ENCODE measurements at regions not wholly inside any gene's neighbourhood (a gene's known extent, or its start where the extent isn't known, plus 50 kb on each side); places are given as distances from the start of the nearest gene placed in this dataset.
"Not testable (repeated sequence)": the region's sequence is repeated elsewhere in the genome, so short reads cannot be mapped to it uniquely, and the experiment has no call there.

- H3K4me1 ChIP-seq (ENCODE audit: control insufficient read depth, insufficient read depth, low read length, poor library complexity, severe bottlenecking): no peaks in the 10 kb centered on the region
- H3K27ac ChIP-seq (ENCODE audit: insufficient read depth, low read length, poor library complexity, severe bottlenecking): no peak overlapping the region
- no peak overlapping the region for H3K4me3 ChIP-seq (ENCODE audit: insufficient read depth, low read depth, low read length, poor library complexity, severe bottlenecking)
- no peak for DNase-seq
- H3K9me3 ChIP-seq (ENCODE audit: control insufficient read depth, low read length): no peaks in the 10 kb centered on the region
- no peaks in the 10 kb centered on the region for H3K27me3 ChIP-seq (replicated peaks; ENCODE audit: control insufficient read depth, insufficient read depth, low read length, poor library complexity, severe bottlenecking)
- H3K36me3 ChIP-seq (ENCODE audit: control insufficient read depth, insufficient read depth, low read length): no peaks in the 10 kb centered on the region
Observed at GRCh38 chr2:14988600-14988999, 356.1 kb downstream of the LRATD1 start.

DNA sequence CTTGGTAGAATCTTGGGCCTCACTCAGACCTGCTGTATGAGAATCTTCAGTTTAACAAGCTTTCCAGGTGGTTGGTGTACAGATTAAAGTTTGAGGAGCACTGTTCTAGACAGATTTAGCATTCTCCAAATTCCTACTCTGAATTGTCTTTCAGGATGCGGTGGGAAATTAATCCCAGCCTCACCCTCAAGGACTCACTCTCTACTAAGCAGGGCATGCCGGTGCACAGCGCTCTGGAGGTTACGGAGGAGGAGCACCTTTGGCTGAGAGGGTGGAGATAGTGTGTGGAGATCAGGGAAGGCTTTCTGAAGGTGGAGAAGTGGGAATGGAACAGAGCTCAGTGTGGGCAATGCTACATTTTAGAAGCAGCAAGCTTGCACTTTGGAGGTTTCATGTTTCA, 359.2 kb downstream of the LRATD1 start:
- no peak overlapping the region for H3K4me3 ChIP-seq (ENCODE audit: insufficient read depth, low read depth, low read length, poor library complexity, severe bottlenecking)
- H3K27me3 ChIP-seq (replicated peaks; ENCODE audit: control insufficient read depth, insufficient read depth, low read length, poor library complexity, severe bottlenecking): no peaks in the 10 kb centered on the region
- H3K36me3 ChIP-seq (ENCODE audit: control insufficient read depth, insufficient read depth, low read length): no peaks in the 10 kb centered on the region
- no peaks in the 10 kb centered on the region for H3K9me3 ChIP-seq (ENCODE audit: control insufficient read depth, low read length)
- DNase-seq: no peak
- H3K4me1 ChIP-seq (ENCODE audit: control insufficient read depth, insufficient read depth, low read length, poor library complexity, severe bottlenecking): no peaks in the 10 kb centered on the region
- no peak overlapping the region for H3K27ac ChIP-seq (ENCODE audit: insufficient read depth, low read length, poor library complexity, severe bottlenecking)

- Histone ChIP-seq H3K27me3 (replicated peaks; ENCODE audit: control insufficient read depth, insufficient read depth, low read length, poor library complexity, severe bottlenecking) (no peaks in the 10 kb centered on the region), H3K36me3 (ENCODE audit: control insufficient read depth, insufficient read depth, low read length) (no peaks in the 10 kb centered on the region), H3K4me1 (ENCODE audit: control insufficient read depth, insufficient read depth, low read length, poor library complexity, severe bottlenecking) (no peaks in the 10 kb centered on the region), H3K4me3 (ENCODE audit: insufficient read depth, low read depth, low read length, poor library complexity, severe bottlenecking) (no peak overlapping the region), H3K9me3 (ENCODE audit: control insufficient read depth, low read length) (no peaks in the 10 kb centered on the region), H3K27ac (ENCODE audit: insufficient read depth, low read length, poor library complexity, severe bottlenecking) (no peak overlapping the region)
- no peak for DNase-seq
Observed at GRCh38 chr2:14994721-14995120, 362.2 kb downstream of the LRATD1 start.

- DNase-seq: no peak
- Histone ChIP-seq H3K4me3 (ENCODE audit: insufficient read depth, low read depth, low read length, poor library complexity, severe bottlenecking) (no peak overlapping the region), H3K36me3 (ENCODE audit: control insufficient read depth, insufficient read depth, low read length) (no peaks in the 10 kb centered on the region), H3K27me3 (replicated peaks; ENCODE audit: control insufficient read depth, insufficient read depth, low read length, poor library complexity, severe bottlenecking) (no peaks in the 10 kb centered on the region), H3K9me3 (ENCODE audit: control insufficient read depth, low read length) (no peaks in the 10 kb centered on the region), H3K27ac (ENCODE audit: insufficient read depth, low read length, poor library complexity, severe bottlenecking) (no peak overlapping the region), H3K4me1 (ENCODE audit: control insufficient read depth, insufficient read depth, low read length, poor library complexity, severe bottlenecking) (no peaks in the 10 kb centered on the region)
Observed at GRCh38 chr2:14996351-14997014, 364.0 kb downstream of the LRATD1 start.

- no peak for DNase-seq
- H3K4me3 ChIP-seq (ENCODE audit: insufficient read depth, low read depth, low read length, poor library complexity, severe bottlenecking): no peak overlapping the region
- H3K4me1 ChIP-seq (ENCODE audit: control insufficient read depth, insufficient read depth, low read length, poor library complexity, severe bottlenecking): no peaks in the 10 kb centered on the region
- no peaks in the 10 kb centered on the region for H3K27me3 ChIP-seq (replicated peaks; ENCODE audit: control insufficient read depth, insufficient read depth, low read length, poor library complexity, severe bottlenecking)
- H3K36me3 ChIP-seq (ENCODE audit: control insufficient read depth, insufficient read depth, low read length): no peaks in the 10 kb centered on the region
- no peaks in the 10 kb centered on the region for H3K9me3 ChIP-seq (ENCODE audit: control insufficient read depth, low read length)
- no peak overlapping the region for H3K27ac ChIP-seq (ENCODE audit: insufficient read depth, low read length, poor library complexity, severe bottlenecking)
Observed at GRCh38 chr2:14998546-14998945, 366.0 kb downstream of the LRATD1 start.

DNA sequence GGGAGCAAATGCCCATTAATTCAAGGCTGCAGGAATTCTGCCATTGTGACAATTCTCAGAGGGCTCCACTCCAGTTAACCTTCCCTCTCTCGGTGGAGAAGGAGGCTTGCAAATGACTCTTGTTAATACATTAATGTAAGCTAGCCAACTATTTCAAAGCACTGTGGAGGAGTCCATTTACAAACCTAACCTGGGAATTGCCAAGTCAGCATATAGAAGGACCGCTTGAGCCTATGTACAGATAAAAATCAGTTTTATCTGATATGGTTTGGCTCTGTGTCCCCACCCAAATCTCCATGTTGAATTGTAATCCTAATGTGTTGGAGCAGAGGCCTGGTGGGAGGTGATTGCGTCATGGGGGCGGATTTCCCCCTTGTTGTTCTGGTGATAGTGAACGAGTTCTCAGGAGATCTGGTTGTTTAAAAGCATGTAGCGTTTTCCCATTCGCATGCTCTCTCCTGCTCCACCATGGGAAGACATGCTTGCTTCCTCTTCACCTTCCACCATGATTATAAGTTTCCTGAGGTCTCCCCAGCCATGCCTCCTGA, 366.7 kb downstream of the LRATD1 start:
- H3K27me3 ChIP-seq (replicated peaks; ENCODE audit: control insufficient read depth, insufficient read depth, low read length, poor library complexity, severe bottlenecking): no peaks in the 10 kb centered on the region
- DNase-seq: no peak
- H3K4me3 ChIP-seq (ENCODE audit: insufficient read depth, low read depth, low read length, poor library complexity, severe bottlenecking): no peak overlapping the region
- H3K27ac ChIP-seq (ENCODE audit: insufficient read depth, low read length, poor library complexity, severe bottlenecking): no peak overlapping the region
- H3K9me3 ChIP-seq (ENCODE audit: control insufficient read depth, low read length): no peaks in the 10 kb centered on the region
- H3K36me3 ChIP-seq (ENCODE audit: control insufficient read depth, insufficient read depth, low read length): no peaks in the 10 kb centered on the region
- H3K4me1 ChIP-seq (ENCODE audit: control insufficient read depth, insufficient read depth, low read length, poor library complexity, severe bottlenecking): no peaks in the 10 kb centered on the region

- not testable (repeated sequence) for DNase-seq; H3K4me3 ChIP-seq (ENCODE audit: insufficient read depth, low read depth, low read length, poor library complexity, severe bottlenecking); H3K27me3 ChIP-seq (replicated peaks; ENCODE audit: control insufficient read depth, insufficient read depth, low read length, poor library complexity, severe bottlenecking); H3K4me1 ChIP-seq (ENCODE audit: control insufficient read depth, insufficient read depth, low read length, poor library complexity, severe bottlenecking); H3K36me3 ChIP-seq (ENCODE audit: control insufficient read depth, insufficient read depth, low read length); H3K9me3 ChIP-seq (ENCODE audit: control insufficient read depth, low read length); H3K27ac ChIP-seq (ENCODE audit: insufficient read depth, low read length, poor library complexity, severe bottlenecking)
Observed at GRCh38 chr2:15002519-15002918, 370.0 kb downstream of the LRATD1 start.

DNA sequence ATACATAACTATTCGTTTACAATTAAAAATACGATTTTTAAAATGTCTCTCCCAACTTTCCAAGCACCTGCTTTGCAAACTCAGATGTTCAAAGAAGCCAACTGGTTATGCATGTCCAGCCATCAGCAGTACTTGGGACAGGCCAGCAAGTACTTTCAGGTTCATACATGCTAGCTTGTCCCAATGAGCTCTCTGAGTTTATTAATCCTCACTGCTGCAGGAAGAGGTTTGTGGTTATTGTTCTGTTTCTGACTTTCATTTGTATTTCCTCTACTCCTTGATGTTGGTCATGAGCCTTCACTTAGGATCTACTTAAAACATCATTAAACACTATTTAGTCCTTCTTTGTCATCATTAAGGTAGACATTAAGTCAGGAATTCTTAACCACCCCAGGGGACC, 374.1 kb downstream of the LRATD1 start:
- DNase-seq: no peak
- H3K27me3 ChIP-seq (replicated peaks; ENCODE audit: control insufficient read depth, insufficient read depth, low read length, poor library complexity, severe bottlenecking): no peaks in the 10 kb centered on the region
- H3K9me3 ChIP-seq (ENCODE audit: control insufficient read depth, low read length): no peaks in the 10 kb centered on the region
- no peak overlapping the region for H3K27ac ChIP-seq (ENCODE audit: insufficient read depth, low read length, poor library complexity, severe bottlenecking)
- no peak overlapping the region for H3K4me3 ChIP-seq (ENCODE audit: insufficient read depth, low read depth, low read length, poor library complexity, severe bottlenecking)
- no peaks in the 10 kb centered on the region for H3K4me1 ChIP-seq (ENCODE audit: control insufficient read depth, insufficient read depth, low read length, poor library complexity, severe bottlenecking)
- no peaks in the 10 kb centered on the region for H3K36me3 ChIP-seq (ENCODE audit: control insufficient read depth, insufficient read depth, low read length)

DNA sequence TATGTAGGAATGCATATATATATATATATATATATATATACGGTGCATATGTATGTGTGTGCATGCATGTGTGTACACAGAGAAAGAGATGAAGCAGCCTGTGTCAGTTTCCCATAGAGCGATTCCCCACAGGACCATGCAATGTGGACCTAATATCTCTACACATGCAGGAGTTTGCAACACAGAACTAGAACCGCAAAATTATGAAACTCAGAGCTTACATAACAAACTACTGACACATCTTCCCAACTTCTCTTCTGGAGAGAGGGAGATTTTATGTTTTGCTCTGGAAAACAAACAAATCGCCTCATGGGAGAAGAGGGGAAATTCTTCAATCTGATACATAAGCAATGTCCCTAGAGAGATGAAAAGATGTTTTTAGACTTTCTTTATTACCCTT, 377.2 kb downstream of the LRATD1 start:
- Histone ChIP-seq H3K27ac (ENCODE audit: insufficient read depth, low read length, poor library complexity, severe bottlenecking) (no peak overlapping the region), H3K27me3 (replicated peaks; ENCODE audit: control insufficient read depth, insufficient read depth, low read length, poor library complexity, severe bottlenecking) (no peaks in the 10 kb centered on the region), H3K4me1 (ENCODE audit: control insufficient read depth, insufficient read depth, low read length, poor library complexity, severe bottlenecking) (no peaks in the 10 kb centered on the region), H3K4me3 (ENCODE audit: insufficient read depth, low read depth, low read length, poor library complexity, severe bottlenecking) (no peak overlapping the region), H3K36me3 (ENCODE audit: control insufficient read depth, insufficient read depth, low read length) (no peaks in the 10 kb centered on the region), H3K9me3 (ENCODE audit: control insufficient read depth, low read length) (no peaks in the 10 kb centered on the region)
- no peak for DNase-seq

DNA sequence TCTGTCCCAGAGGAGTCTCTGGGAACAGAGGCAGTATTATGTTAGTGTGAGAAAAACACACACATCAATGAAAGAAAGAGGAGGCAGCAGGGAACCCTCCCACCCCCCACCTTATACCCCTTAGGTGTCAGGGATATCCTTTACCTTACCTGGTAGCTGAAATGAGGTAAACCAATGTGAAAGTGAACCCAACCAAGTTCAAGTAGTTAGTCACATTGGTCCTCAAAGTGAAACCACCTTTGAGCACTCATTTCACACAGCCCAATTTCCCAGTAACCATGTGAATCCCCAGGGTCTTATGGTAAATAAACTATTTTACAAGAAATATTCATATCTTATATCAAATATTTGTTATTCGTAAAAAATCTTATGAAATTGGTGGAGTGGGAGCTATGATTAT, 377.8 kb downstream of the LRATD1 start:
- no peaks in the 10 kb centered on the region for H3K9me3 ChIP-seq (ENCODE audit: control insufficient read depth, low read length)
- no peak for DNase-seq
- H3K4me3 ChIP-seq (ENCODE audit: insufficient read depth, low read depth, low read length, poor library complexity, severe bottlenecking): no peak overlapping the region
- no peaks in the 10 kb centered on the region for H3K36me3 ChIP-seq (ENCODE audit: control insufficient read depth, insufficient read depth, low read length)
- no peak overlapping the region for H3K27ac ChIP-seq (ENCODE audit: insufficient read depth, low read length, poor library complexity, severe bottlenecking)
- H3K4me1 ChIP-seq (ENCODE audit: control insufficient read depth, insufficient read depth, low read length, poor library complexity, severe bottlenecking): no peaks in the 10 kb centered on the region
- no peaks in the 10 kb centered on the region for H3K27me3 ChIP-seq (replicated peaks; ENCODE audit: control insufficient read depth, insufficient read depth, low read length, poor library complexity, severe bottlenecking)

Data from effector memory CD4-positive, alpha-beta T cell (primary cell).